Psoas muscle (tissue), 7 donors: ENCODE measurements at regions not wholly inside any gene's neighbourhood (a gene's known extent, or its start where the extent isn't known, plus 50 kb on each side); places are given as distances from the start of the nearest gene placed in this dataset.

ENCODE experiments used
- ATAC-seq, 4 donors: fragments of 200-7000 bp; cut with Tn5 transposase; one replicate each; pipeline ENCODE4 v1.9.1; 2020; ENCODE audit warnings: moderate library complexity in 3 of 4, mild to moderate bottlenecking in 2 of 4
- DNase-seq, 2 donors: peaks; one replicate each; pipeline ENCODE4 v3.0.0-alpha.2; 2020
- H3K27ac ChIP-seq: fragments of 200-600 bp; one replicate; pipeline ENCODE4 v1.8.0; 2022
- H3K27me3 ChIP-seq, 3 donors: fragments of 200-600 bp in 1 of 3; one replicate each; pipeline versions ENCODE4 v1.6.1 to v1.8.0; 2013 to 2022; ENCODE audit warnings: low read length in 2 of 3, mild to moderate bottlenecking in 2 of 3, moderate library complexity in 1 of 3; ENCODE audit not compliant: insufficient read depth in 3 of 3
- H3K36me3 ChIP-seq, 2 donors: fragments of 200-600 bp in 1 of 2; one replicate each; pipeline versions ENCODE4 v1.6.1 to v1.8.0; 2013 to 2022; ENCODE audit warnings: low read depth in 1 of 2, mild to moderate bottlenecking in 1 of 2, moderate library complexity in 1 of 2; ENCODE audit not compliant: insufficient read depth in 1 of 2
- H3K4me1 ChIP-seq: fragments of 200-600 bp; one replicate; pipeline ENCODE4 v1.8.0; 2022
- H3K4me3 ChIP-seq: fragments of 200-600 bp; one replicate; pipeline ENCODE4 v1.8.0; 2022; ENCODE audit warnings: mild to moderate bottlenecking
- H3K9me3 ChIP-seq: fragments of 200-600 bp; one replicate; pipeline ENCODE4 v1.8.0; 2022
- WGBS, 3 donors: extraction: QIAGEN DNeasy Blood & Tissue Kit; methylation state at CpG; one replicate each; pipeline versions ENCODE4 v1.1.6 to v1.1.7; 2013; 5-methylcytosine and 5-hydroxymethylcytosine counted together
- intact Hi-C, 2 donors: fragments of 100-400 bp; cut with DNase I; formaldehyde crosslinking; loops; one replicate each; pipeline versions ENCODE4 v1.11.0 to v1.14.2; 2022
- TF ChIP-seq, protein P1 (sequence below): fragments of 200-600 bp; IDR thresholded peaks from one replicate; pipeline ENCODE4 v1.8.0; 2022; ENCODE audit warnings: antibody characterized with exemption
- donor health status: healthy with polysubstance abuse.
- donor health status: DM: no; HTN: no; CAD: no; lungs with moderate emphysema.
- donor health status: Bipolar disorder and iron deficiency.
- donor health status: healthy.
- donor health status: DM: yes; HTN: yes; CAD: no.
- donor health status: DM: no; HTN: no; CAD: no.
- donor health status: DM: yes; HTN: yes; CAD: no.

DNA sequence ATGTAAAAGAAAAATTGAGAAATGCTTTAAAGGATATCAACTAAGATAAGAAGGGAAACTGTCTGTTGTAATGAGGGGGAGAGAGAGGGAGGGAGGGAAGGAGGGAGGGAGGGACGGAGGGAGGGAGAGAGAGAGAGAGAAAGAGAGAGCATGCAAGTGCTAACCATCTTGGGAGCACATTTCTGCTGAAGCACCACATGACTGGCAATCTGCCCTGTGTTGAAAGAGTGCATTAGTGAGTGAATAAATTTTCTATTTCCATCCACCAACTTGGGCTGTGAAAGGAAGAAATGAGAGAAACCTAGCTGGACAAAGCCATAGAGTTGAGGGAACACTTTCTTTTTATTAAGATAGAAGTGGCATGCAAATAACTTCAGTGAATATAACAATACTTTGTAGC, 110.7 kb downstream of the TMX3 start:
- intact Hi-C loops = no loop called here

DNA sequence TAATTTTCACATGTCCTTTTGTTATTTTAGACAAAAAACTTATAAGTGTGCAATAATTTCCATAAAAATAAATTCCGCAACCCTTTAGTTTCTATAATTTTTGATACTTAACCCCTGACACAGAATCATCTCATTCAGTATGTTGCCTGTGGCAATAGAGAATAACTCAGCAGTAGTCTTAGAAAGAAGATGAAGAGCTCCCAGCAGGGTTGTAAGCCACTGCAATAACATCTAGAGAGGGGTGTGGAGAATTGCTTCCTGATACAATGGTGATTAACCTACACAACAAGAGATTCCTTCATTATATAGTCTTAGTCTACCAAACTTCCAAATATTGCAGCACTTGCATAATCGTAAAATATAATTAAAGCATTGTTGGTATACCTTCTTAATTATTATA, 118.9 kb downstream of the TMX3 start:
- Histone ChIP-seq H3K27ac (no peak overlapping the region), H3K4me3 (no peak overlapping the region), H3K27me3 (no peaks in the 10 kb centered on the region), H3K36me3 (no peaks in the 10 kb centered on the region), H3K4me1 (no peaks in the 10 kb centered on the region), H3K9me3 (no peaks in the 10 kb centered on the region)
- intact Hi-C loops = no loop called here
- no peak for DNase-seq
- WGBS, 3 donors = 68 to 89% (median 88%) methylated on average over 2 of the region's 2 CpGs
- TF ChIP-seq, protein P1, sequence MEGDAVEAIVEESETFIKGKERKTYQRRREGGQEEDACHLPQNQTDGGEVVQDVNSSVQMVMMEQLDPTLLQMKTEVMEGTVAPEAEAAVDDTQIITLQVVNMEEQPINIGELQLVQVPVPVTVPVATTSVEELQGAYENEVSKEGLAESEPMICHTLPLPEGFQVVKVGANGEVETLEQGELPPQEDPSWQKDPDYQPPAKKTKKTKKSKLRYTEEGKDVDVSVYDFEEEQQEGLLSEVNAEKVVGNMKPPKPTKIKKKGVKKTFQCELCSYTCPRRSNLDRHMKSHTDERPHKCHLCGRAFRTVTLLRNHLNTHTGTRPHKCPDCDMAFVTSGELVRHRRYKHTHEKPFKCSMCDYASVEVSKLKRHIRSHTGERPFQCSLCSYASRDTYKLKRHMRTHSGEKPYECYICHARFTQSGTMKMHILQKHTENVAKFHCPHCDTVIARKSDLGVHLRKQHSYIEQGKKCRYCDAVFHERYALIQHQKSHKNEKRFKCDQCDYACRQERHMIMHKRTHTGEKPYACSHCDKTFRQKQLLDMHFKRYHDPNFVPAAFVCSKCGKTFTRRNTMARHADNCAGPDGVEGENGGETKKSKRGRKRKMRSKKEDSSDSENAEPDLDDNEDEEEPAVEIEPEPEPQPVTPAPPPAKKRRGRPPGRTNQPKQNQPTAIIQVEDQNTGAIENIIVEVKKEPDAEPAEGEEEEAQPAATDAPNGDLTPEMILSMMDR = no peak
- ATAC-seq = no peak

More for the DNA sequence above, 110.7 kb downstream of the TMX3 start:
- Histone ChIP-seq H3K4me3 (no peak overlapping the region), H3K9me3 (no peaks in the 10 kb centered on the region), H3K27ac (no peak overlapping the region), H3K4me1 (no peaks in the 10 kb centered on the region), H3K36me3 (no peaks in the 10 kb centered on the region), H3K27me3 (no peaks in the 10 kb centered on the region)
- TF ChIP-seq, protein P1 = no peak
- ATAC-seq (no peak), DNase-seq (no peak)
- 14 to 24% (median 22%) methylated on average over 1 of the region's 1 CpG for WGBS, 3 donors

DNA sequence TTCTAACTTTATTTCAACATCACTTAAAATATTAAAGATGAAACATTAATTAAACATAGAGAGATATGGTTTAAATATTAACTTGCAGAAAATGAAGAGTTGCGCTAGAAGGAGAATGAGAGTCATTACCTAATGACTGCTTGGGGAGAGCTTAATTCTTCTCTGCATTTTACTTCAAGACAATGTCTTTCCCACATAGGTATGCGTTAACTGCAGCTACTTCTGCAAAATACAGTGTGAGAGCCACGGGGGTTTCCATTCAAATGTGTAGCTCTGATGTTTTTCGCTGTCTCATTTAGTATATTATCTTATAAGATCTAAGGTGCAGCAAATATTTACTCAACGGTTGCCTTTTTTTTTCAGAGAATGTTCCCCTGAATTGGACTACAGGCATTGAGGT, 126.7 kb downstream of the TMX3 start:
- TF ChIP-seq, protein P1 = no peak

DNA sequence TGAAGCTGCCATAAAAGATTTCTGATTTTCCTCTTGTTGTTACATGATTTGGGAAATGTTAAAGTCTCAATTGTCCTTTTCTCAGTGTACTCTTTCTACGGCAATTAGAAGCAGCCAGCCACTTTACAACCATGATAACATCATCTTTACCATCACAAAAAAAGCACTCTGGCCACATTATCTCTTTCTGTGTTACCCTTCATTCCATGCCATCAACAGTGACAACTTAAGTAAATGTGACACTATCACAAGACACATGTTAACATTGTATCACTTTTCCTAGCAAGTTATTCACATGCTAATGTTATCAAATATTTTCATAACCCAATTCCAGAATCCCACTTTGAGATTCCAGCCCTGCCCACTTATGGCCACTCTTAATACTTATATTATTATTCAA, 131.2 kb downstream of the TMX3 start:
- 71 to 88% (median 88%) methylated on average over 1 of the region's 1 CpG for WGBS, 3 donors
- intact Hi-C loops = no loop called here
- Histone ChIP-seq H3K9me3 (no peaks in the 10 kb centered on the region), H3K4me1 (no peaks in the 10 kb centered on the region), H3K27me3 (no peaks in the 10 kb centered on the region), H3K27ac (no peak overlapping the region), H3K36me3 (no peaks in the 10 kb centered on the region), H3K4me3 (no peak overlapping the region)
- ATAC-seq = no peak
- no peak for DNase-seq
- TF ChIP-seq, protein P1 = no peak

More for the DNA sequence above, 126.7 kb downstream of the TMX3 start:
- Histone ChIP-seq H3K4me3 (no peak overlapping the region), H3K36me3 (no peaks in the 10 kb centered on the region), H3K4me1 (no peaks in the 10 kb centered on the region), H3K9me3 (no peaks in the 10 kb centered on the region), H3K27me3 (no peaks in the 10 kb centered on the region), H3K27ac (no peak overlapping the region)
- no peak for DNase-seq
- no peak for ATAC-seq
- WGBS, 3 donors = 72 to 75% (median 73%) methylated on average over 5 of the region's 5 CpGs
- intact Hi-C loops = no loop called here

DNA sequence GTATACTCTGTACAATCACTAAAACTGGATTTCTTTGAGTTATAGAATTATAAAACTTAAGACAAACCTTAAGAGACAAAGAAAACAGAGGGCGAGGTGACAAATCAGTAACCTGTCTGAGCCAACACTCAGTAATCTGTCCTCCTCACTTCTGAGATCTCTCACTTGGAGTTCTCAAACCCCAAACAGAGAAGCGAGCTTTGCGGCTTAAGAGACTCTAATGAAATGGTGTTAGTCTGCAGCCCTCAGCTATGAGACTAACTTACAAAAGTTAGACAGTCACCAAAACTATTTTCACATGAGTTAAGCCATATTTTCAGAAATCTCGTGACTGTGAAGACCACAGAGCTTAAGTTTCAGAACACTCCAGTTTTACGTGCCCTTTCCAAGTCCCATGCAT, 140.6 kb downstream of the TMX3 start:
- DNase-seq (no peak), ATAC-seq (no peak)
- H3K4me1 ChIP-seq = no peaks in the 10 kb centered on the region
- no peaks in the 10 kb centered on the region for H3K36me3 ChIP-seq
- H3K27me3 ChIP-seq = no peaks in the 10 kb centered on the region
- no peak overlapping the region for H3K4me3 ChIP-seq
- 79 to 80% (median 80%) methylated on average over 5 of the region's 5 CpGs for WGBS, 3 donors
- no peak overlapping the region for H3K27ac ChIP-seq
- intact Hi-C loops = no loop called here
- TF ChIP-seq, protein P1 = no peak
- H3K9me3 ChIP-seq = no peaks in the 10 kb centered on the region
